HCT116 (cell line): ENCODE measurements at regions not wholly inside any gene's neighbourhood (a gene's known extent, or its start where the extent isn't known, plus 50 kb on each side); places are given as distances from the start of the nearest gene placed in this dataset.

Experiments used
- ATAC-seq: fragments of 200-7000 bp; cut with Tn5 transposase; 2 replicates; pipeline ENCODE4 v1.9.1; 2020; ENCODE audit warnings: mild to moderate bottlenecking, moderate library complexity
- BruUV-seq: library from RNA; stranded (reverse); fragments of 400-500 nt; replicated peaks from 2 replicates; lab custom pipeline; 2021; lab: Mats Ljungman, UMichigan
- CTCF ChIA-PET: fragments of 300-600 bp; sonication (Branson Sonifier 250); formaldehyde crosslinking; loops from one replicate; lab custom pipeline; 2021; ENCODE audit warnings: antibody characterized with exemption; lab: Charles Lee
- POLR2A ChIA-PET: fragments of 300-600, 350-600 bp; sonication (Branson Sonifier 250); formaldehyde crosslinking; loops from one replicate; lab custom pipeline; 2021; ENCODE audit warnings: antibody characterized with exemption; lab: Charles Lee
- RAD21 ChIA-PET, 2 experiments: fragments of 300-600 bp; sonication (Branson Sonifier 250); formaldehyde crosslinking; loops; one replicate each; lab custom pipeline; 2023; ENCODE audit warnings: low total read pairs in 2 of 2; ENCODE audit not compliant: uncharacterized antibody in 2 of 2, unreplicated experiment in 2 of 2, low non-redundant PET in 1 of 2; lab: Charles Lee
- DNase-seq: peaks from one replicate; pipeline ENCODE4 v3.0.0-alpha.2; 2010; ENCODE audit warnings: low read depth, low spot score
- H2AFZ ChIP-seq: fragments of 200-600 bp; shearing (Covaris generic), sonication (generic); 2 replicates; pipeline ENCODE4 v1.6.1; 2017; ENCODE audit warnings: low read depth, mixed run types, mixed read lengths, antibody characterized with exemption, low read length; ENCODE audit not compliant: poor library complexity, severe bottlenecking
- H3K27ac ChIP-seq: 2 replicates; pipeline ENCODE4 v1.5.1; 2012; ENCODE audit warnings: low read depth, low read length
- H3K27me3 ChIP-seq: fragments of 200-600 bp; sonication (generic); 2 replicates; pipeline ENCODE4 v1.6.1; 2016; ENCODE audit warnings: mixed run types, low read length, mixed read lengths; ENCODE audit not compliant: insufficient read depth
- H3K36me3 ChIP-seq, 2 experiments: fragments of 200-500 bp in 1 of 2; fragments of 200-600 bp in 1 of 2; sonication (Bioruptor generic) in 1 of 2; sonication (generic) in 1 of 2; 2 replicates each; pipeline versions ENCODE4 v1.5.1 to v1.6.1; 2014 to 2016; ENCODE audit warnings: low read length in 2 of 2, inconsistent platforms in 1 of 2, mixed read lengths in 1 of 2, mixed run types in 1 of 2; ENCODE audit not compliant: insufficient read depth in 2 of 2, control insufficient read depth in 1 of 2
- H3K4me1 ChIP-seq, 2 experiments: fragments of 200-600 bp in 1 of 2; sonication (generic) in 1 of 2; 2 replicates each; pipeline versions ENCODE4 v1.5.1 to v1.6.1; 2012 to 2017; ENCODE audit warnings: low read length in 2 of 2, inconsistent platforms in 1 of 2, mild to moderate bottlenecking in 1 of 2, mixed read lengths in 1 of 2, mixed run types in 1 of 2, moderate library complexity in 1 of 2; ENCODE audit not compliant: insufficient read depth in 2 of 2, control insufficient read depth in 1 of 2
- H3K4me2 ChIP-seq: fragments of 200-600 bp; sonication (generic); 2 replicates; pipeline ENCODE4 v1.6.1; 2017; ENCODE audit warnings: mixed run types, low read length, mixed read lengths
- H3K4me3 ChIP-seq, 2 experiments: fragments of 200-600 bp in 1 of 2; sonication (generic) in 1 of 2; replicated peaks in 1 of 2; 2 replicates each; pipeline ENCODE4 v1.5.1; 2011 to 2016; ENCODE audit warnings: low read length in 2 of 2, control low read depth in 1 of 2, low read depth in 1 of 2, mild to moderate bottlenecking in 1 of 2, mixed read lengths in 1 of 2, mixed run types in 1 of 2
- H3K79me2 ChIP-seq: fragments of 200-600 bp; sonication (generic); 2 replicates; pipeline ENCODE4 v1.6.1; 2017; ENCODE audit warnings: mild to moderate bottlenecking, mixed run types, low read length, moderate library complexity, mixed read lengths; ENCODE audit not compliant: insufficient read depth
- H3K9ac ChIP-seq: fragments of 200-600 bp; sonication (generic); 2 replicates; pipeline ENCODE4 v1.6.1; 2016; ENCODE audit warnings: low read length, mixed read lengths
- H3K9me2 ChIP-seq: fragments of 200-600 bp; sonication (generic), shearing (Covaris generic); 2 replicates; pipeline ENCODE4 v1.6.1; 2017; ENCODE audit warnings: mixed run types, mild to moderate bottlenecking, moderate library complexity; ENCODE audit not compliant: insufficient read depth
- H3K9me3 ChIP-seq, 2 experiments: fragments of 200-500 bp in 1 of 2; fragments of 200-600 bp in 1 of 2; sonication (Bioruptor generic) in 1 of 2; sonication (generic) in 1 of 2; 2 replicates each; pipeline ENCODE4 v1.6.1; 2014 to 2017; ENCODE audit warnings: low read length in 2 of 2, mixed read lengths in 2 of 2, inconsistent platforms in 1 of 2, low read depth in 1 of 2, mild to moderate bottlenecking in 1 of 2, mixed run types in 1 of 2, moderate library complexity in 1 of 2; ENCODE audit not compliant: control insufficient read depth in 1 of 2, insufficient read depth in 1 of 2
- H4K20me1 ChIP-seq: fragments of 200-600 bp; sonication (generic), shearing (Covaris generic); 2 replicates; pipeline ENCODE4 v1.6.1; 2017; ENCODE audit warnings: mixed run types, mild to moderate bottlenecking, moderate library complexity; ENCODE audit not compliant: insufficient read depth
- CTCF ChIP-seq, 3 experiments: fragments of 200-600 bp in 1 of 3; sonication (generic) in 1 of 3; IDR thresholded peaks in 2 of 3; conservative IDR thresholded peaks in 1 of 3; 2 replicates each; pipeline ENCODE4 v1.5.1; 2012 to 2017; ENCODE audit warnings: low read depth in 2 of 3, low read length in 2 of 3, antibody characterized with exemption in 1 of 3, borderline replicate concordance in 1 of 3, control low read depth in 1 of 3, mild to moderate bottlenecking in 1 of 3, mixed read lengths in 1 of 3, mixed run types in 1 of 3, moderate library complexity in 1 of 3; ENCODE audit not compliant: insufficient read depth in 1 of 3
- ELF1 ChIP-seq: IDR thresholded peaks from 2 replicates; pipeline ENCODE4 v1.6.1; 2012; ENCODE audit warnings: low read depth, borderline replicate concordance
- FOSL1 ChIP-seq: IDR thresholded peaks from 2 replicates; pipeline ENCODE4 v1.6.1; 2012; ENCODE audit warnings: low read depth
- JUND ChIP-seq: IDR thresholded peaks from 2 replicates; pipeline ENCODE4 v1.6.1; 2012
- RAD21 ChIP-seq: IDR thresholded peaks from 2 replicates; pipeline ENCODE4 v1.6.1; 2012; ENCODE audit warnings: low read depth, mild to moderate bottlenecking
- SP1 ChIP-seq: IDR thresholded peaks from 2 replicates; pipeline ENCODE4 v1.6.1; 2012; ENCODE audit warnings: low read depth
- TCF7L2 ChIP-seq: IDR thresholded peaks from 2 replicates; pipeline ENCODE4 v1.7.0; 2011; ENCODE audit warnings: borderline replicate concordance, inconsistent platforms; ENCODE audit not compliant: insufficient read depth, insufficient read length; ENCODE audit errors: extremely low read depth
- YY1 ChIP-seq: IDR thresholded peaks from 2 replicates; pipeline ENCODE4 v1.6.1; 2011; ENCODE audit warnings: low read length, low read depth, moderate library complexity, mild to moderate bottlenecking; ENCODE audit not compliant: insufficient replicate concordance; ENCODE audit errors: extremely low read depth
- ZBTB33 ChIP-seq: IDR thresholded peaks from 2 replicates; pipeline ENCODE4 v1.6.1; 2011; ENCODE audit warnings: mild to moderate bottlenecking, low read length, moderate library complexity; ENCODE audit not compliant: insufficient replicate concordance; ENCODE audit errors: extremely low read depth
- ZNF274 ChIP-seq: fragments of 200-500 bp; sonication (Bioruptor generic); IDR thresholded peaks from 2 replicates; pipeline ENCODE4 v1.6.1; 2014; ENCODE audit warnings: mild to moderate bottlenecking, low read depth, low read length, inconsistent platforms
- intact Hi-C: fragments of 100-400 bp; cut with micrococcal nuclease; formaldehyde crosslinking; loops from 2 replicates; pipeline ENCODE4 v1.10.0; 2022

DNA sequence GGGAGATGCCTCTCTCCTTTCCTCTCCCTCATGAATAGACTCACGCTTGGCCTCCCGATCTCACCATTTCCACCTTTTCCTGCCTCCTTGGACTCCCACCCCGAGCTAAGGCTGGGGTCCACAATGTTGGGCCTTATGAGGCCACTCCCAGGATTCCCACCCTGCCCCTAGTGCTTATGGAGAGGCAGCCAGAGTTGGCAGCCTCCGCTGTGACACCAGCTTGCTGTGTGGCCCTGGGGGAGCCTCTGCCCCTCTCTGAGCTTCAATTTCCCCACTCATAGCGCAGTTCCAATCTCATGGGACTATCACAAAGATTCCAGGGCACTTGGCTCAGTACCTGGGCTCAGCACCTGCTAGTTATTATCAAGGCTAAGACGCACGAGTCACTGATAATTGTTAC, 118.7 kb upstream of the WNT4 start:
- no peaks in the 10 kb centered on the region for H3K9me3 ChIP-seq

GRCh38 chr1:22262583-22262982, 119.7 kb upstream of the WNT4 start:
- H3K9ac ChIP-seq = no peak overlapping the region
- H3K36me3 ChIP-seq = no peaks in the 10 kb centered on the region
- BruUV-seq = no TSS peak
- ATAC-seq (no peak), DNase-seq (no peak)
- H3K4me2 ChIP-seq = no peak overlapping the region
- no peaks in the 10 kb centered on the region for H3K27me3 ChIP-seq
- no peak overlapping the region for H3K27ac ChIP-seq
- H4K20me1 ChIP-seq = no peaks in the 10 kb centered on the region
- ChIA-PET CTCF (no interaction called here), RAD21 (no interaction called here), POLR2A (no interaction called here)
- H2AFZ ChIP-seq = no peak overlapping the region
- no peak for TF ChIP-seq ZNF274
- TF ChIP-seq CTCF (IDR thresholded peaks at IDR 0.05 in 2 of 3, conservative IDR thresholded peaks at IDR 0.05 in 1 of 3; ENCODE audit: borderline replicate concordance in 1 of 3, insufficient read depth in 1 of 3, low read depth in 2 of 3, low read length in 2 of 3) = no peak
- no peak for TF ChIP-seq RAD21
- TF ChIP-seq JUND = no peak
- TF ChIP-seq ZBTB33 = no peak
- TF ChIP-seq ELF1 = no peak
- no peak for TF ChIP-seq TCF7L2
- intact Hi-C loops = no loop called here
- H3K4me1 ChIP-seq = no peaks in the 10 kb centered on the region
- H3K9me3 ChIP-seq = no peaks in the 10 kb centered on the region
- H3K79me2 ChIP-seq = no peaks in the 10 kb centered on the region
- H3K4me3 ChIP-seq = no peak overlapping the region
- H3K9me2 ChIP-seq = no peaks in the 10 kb centered on the region

More for the DNA sequence above, 118.7 kb upstream of the WNT4 start:
- Histone ChIP-seq H3K9ac (no peak overlapping the region), H3K4me3 (no peak overlapping the region), H3K27me3 (no peaks in the 10 kb centered on the region), H3K79me2 (no peaks in the 10 kb centered on the region), H3K36me3 (no peaks in the 10 kb centered on the region), H3K4me2 (no peak overlapping the region), H4K20me1 (no peaks in the 10 kb centered on the region), H3K9me2 (no peaks in the 10 kb centered on the region), H2AFZ (no peak overlapping the region), H3K4me1 (no peaks in the 10 kb centered on the region), H3K27ac (no peak overlapping the region)
- ChIA-PET RAD21 (no interaction called here), CTCF (no interaction called here), POLR2A (no interaction called here)
- ATAC-seq (no peak), DNase-seq (no peak)
- no peak for TF ChIP-seq SP1
- TF ChIP-seq YY1 = no peak
- no peak for TF ChIP-seq FOSL1
- BruUV-seq = no TSS peak
- intact Hi-C loops = no loop called here
